Stimulated activated CD4-positive, alpha-beta T cell treated with anti-CD3 and anti-CD28 coated beads, Interleukin-2, amount 100 ng/mL, for 24 hours (primary cell): ENCODE measurements at regions not wholly inside any gene's neighbourhood (a gene's known extent, or its start where the extent isn't known, plus 50 kb on each side); places are given as distances from the start of the nearest gene placed in this dataset.
"Not testable (repeated sequence)": the region's sequence is repeated elsewhere in the genome, so short reads cannot be mapped to it uniquely, and the experiment has no call there.

ENCODE experiments used
- DNase-seq, 2 donors: peaks; one replicate each; pipeline ENCODE4 v3.0.0-alpha.2; 2020

GRCh38 chr9:39463696-39464095, 108.2 kb downstream of the SPATA31A1 start:
- DNase-seq, result not testable (repeated sequence)

- DNase-seq, result peak; percentile 72 to 75
Observed at GRCh38 chr9:39464122-39464777, 108.8 kb downstream of the SPATA31A1 start.

- DNase-seq, result not testable (repeated sequence)
Observed at GRCh38 chr9:39474499-39474898, 119.0 kb downstream of the SPATA31A1 start.

GRCh38 chr9:39483073-39483472, 127.6 kb downstream of the SPATA31A1 start:
- DNase-seq, result not testable (repeated sequence)

GRCh38 chr9:39483880-39484279, 128.4 kb downstream of the SPATA31A1 start:
- not testable (repeated sequence) for DNase-seq

DNA sequence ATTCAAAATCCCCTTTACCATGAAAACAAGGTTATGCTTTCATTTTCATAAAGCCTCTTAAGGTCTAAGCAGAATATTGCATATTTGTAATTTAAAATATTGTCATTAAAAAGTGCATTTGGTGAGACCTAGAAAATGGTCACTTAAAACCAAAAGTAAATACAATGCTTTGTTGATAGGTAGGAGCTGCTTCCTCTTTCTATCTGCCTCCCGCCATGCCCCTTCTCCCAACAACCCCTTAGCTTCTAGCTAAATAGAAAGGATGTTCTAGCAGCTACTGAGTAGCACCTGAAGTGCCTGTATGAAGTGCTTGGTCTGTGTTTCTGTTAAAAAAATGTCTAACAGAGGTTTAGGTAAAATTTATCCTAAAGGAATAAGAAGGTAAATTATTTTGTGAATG, 128.8 kb downstream of the SPATA31A1 start:
- not testable (repeated sequence) for DNase-seq

DNA sequence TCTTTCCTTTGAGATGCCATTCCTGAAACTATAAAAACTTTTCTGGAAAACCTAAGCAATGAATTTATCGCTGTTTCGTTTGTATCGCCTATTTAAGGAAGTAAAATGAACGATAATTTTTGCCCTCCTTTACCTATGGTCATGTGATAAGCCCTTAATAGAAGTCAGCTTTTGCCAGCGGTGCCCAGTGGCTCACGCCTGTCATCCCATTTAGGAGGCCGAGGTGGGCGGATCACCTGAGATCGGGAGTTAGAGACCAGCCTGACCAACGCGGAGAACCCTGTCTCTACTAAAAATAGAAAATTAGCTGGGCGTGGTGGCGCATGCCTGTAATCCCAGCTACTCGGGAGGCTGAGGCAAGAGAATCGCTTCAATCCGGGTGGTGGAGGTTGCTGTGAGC, 132.0 kb downstream of the SPATA31A1 start:
- not testable (repeated sequence) for DNase-seq

- DNase-seq, result not testable (repeated sequence)
Observed at GRCh38 chr9:39496248-39496647, 140.8 kb downstream of the SPATA31A1 start.

DNA sequence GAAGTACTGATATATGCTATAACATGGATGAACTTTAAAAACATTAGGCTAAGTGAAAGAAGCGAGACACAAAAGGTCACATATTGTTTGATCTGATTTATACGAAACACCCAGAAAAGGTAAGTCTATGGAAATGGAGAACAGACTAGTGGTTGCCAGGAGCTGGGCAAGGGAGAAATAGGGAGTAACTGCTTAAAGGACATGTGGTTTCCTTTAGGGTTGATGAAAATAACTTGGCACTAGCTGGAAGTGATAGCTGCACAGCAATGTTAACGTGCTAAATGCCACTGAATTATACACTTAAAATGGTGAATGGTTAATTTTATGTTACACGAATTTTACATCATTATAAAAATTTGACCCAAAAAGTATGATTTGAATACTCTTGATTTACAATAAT, 147.7 kb downstream of the SPATA31A1 start:
- not testable (repeated sequence) for DNase-seq

DNA sequence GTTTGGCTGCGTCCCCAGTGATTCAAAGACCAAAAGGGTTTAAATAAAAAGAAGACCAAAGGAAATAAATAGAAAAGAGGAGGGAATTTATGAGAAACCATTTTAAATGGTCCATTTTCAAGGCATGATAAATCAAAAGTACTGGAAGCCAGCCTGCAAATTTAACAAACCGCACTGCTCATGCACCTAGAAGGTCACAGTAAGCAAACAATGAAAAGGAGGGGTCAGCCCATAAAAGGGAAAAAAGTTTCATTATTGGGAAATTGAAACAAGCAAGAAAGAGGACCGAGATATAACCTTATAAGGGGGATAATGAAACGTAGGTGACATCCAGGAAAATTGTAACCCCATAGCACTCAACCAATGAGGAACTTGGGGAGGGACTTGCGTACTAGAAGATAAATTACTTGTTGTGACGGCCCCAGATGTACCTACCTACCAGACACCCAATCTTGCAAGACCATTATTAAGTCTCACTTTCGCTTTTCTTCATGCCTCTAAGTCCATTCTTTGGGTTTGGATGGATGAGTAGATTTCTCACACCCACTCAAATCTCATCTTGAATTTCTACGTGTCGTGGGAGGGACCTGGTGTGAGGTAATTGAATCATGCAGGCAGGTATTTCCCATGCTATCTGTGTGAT, 172.0 kb downstream of the SPATA31A1 start:
- DNase-seq, result not testable (repeated sequence)

DNA sequence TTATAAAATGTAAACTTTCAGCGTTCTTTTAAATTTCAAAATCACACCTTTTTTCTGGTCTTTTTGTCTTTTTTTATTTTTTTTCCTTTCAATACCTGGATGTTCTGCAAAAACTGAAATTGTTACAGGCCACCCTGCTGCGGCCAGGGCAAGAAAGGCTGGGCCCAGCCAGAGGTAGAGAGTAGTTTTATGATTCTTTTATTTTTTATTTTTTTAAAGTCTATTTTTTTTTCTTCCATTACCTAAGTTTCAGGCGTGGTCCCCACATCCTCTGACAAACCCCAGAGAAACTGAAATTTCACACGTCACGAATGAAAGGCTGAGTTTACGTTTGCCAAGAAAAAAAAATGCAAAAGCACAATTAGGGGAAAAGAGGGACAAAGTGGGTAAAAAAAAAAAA, 177.1 kb downstream of the SPATA31A1 start:
- DNase-seq, result not testable (repeated sequence)

DNA sequence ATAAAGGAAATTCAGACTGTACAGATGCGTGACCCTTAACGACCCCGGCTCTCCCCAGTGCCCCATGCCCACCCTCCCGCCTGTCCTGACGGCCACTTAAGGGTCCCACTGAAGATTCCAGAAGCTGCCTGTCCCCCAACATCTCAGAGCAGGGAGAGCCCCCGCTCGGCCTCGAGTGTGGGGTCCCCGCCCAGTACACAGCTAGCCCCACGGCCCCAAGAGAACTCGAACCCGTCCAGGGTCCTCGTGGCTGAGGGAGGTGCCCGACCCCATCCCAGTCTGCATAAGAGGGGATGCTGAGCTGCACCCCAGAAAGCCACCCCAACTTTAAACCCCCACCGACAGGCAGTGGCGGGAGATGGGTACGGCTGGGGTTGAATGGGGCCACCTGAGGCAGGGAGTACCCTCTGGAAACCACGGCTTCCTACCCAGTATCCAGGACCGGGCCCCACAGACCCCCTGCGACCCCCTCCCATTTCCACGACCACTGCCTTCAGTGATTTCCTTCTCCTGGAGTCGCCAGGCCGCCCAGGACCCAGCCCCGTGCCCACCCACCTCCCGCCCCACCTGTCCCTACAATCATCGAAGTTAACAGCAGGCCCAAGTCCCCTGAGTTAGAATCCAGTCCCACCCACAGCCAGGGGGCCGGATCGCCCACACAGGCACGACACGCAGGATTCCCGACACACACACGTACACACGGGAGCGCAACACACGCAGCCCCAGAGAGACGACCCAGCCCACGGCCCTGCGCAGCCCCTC, 177.7 kb downstream of the SPATA31A1 start:
- not testable (repeated sequence) for DNase-seq

- not testable (repeated sequence) for DNase-seq
Observed at GRCh38 chr9:39533763-39534548, 178.5 kb downstream of the SPATA31A1 start.

DNA sequence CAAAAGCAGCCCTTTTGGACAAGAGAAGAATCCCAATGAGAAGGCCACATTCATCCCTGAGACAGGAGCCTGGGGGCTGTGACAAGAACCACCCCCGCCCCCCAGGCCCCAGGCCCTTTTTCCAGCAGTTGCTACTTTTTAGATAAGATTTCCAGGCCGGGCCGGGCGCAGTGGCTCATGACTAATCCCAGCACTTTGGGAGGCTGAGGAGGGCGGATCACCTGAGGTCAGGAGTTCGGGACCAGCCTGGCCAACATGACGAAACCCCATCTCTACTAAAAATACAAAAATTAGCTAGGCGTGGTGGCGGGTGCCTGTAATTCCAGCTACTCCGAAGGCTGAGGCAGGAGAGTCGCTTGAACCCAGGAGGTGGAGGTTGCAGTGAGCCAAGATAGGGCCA, 179.4 kb downstream of the SPATA31A1 start:
- not testable (repeated sequence) for DNase-seq

- DNase-seq, result not testable (repeated sequence)
Observed at GRCh38 chr9:39542157-39542556, 186.7 kb downstream of the SPATA31A1 start.

DNA sequence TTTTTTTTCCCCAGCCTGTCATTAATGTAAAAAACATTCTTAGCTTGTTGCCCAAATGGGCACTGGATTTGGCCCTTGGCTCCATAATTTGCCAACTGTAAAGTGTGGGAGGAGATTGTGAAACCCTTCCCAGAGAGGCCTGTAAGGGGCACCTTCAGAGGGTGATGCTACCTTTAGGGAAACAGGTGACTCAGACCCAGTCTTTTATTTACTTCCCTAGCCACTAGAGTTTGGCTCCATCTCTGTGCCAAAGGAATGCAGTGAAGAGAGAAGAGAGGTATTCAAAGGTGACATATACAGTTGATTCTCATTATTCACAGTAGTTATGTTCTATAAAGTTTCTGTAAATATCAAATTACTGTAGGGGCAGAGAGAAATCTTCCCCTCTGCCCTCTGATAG, 189.6 kb downstream of the SPATA31A1 start:
- not testable (repeated sequence) for DNase-seq

DNA sequence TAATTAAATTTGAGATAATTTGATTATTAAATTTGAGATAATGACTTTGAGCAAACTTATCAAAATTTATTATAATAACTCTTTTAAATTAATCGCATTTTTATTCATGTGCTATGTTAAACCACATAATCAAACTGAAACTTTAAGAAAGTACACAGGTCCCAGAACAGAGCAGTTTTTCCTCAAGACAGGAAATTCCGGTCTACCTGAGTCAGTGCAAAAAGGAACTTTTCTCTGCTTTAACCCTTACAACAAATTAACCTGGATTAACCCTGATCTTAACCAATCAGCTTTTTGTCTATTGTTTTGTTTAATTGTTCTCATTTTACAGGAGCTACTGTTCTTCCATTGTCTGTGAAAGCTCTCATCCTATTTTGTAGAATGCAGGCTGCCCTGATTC, 195.1 kb downstream of the SPATA31A1 start:
- not testable (repeated sequence) for DNase-seq

- DNase-seq, result not testable (repeated sequence)
Observed at GRCh38 chr9:39551544-39551943, 196.1 kb downstream of the SPATA31A1 start.

GRCh38 chr9:39552242-39552881, 196.9 kb downstream of the SPATA31A1 start:
- not testable (repeated sequence) for DNase-seq

DNA sequence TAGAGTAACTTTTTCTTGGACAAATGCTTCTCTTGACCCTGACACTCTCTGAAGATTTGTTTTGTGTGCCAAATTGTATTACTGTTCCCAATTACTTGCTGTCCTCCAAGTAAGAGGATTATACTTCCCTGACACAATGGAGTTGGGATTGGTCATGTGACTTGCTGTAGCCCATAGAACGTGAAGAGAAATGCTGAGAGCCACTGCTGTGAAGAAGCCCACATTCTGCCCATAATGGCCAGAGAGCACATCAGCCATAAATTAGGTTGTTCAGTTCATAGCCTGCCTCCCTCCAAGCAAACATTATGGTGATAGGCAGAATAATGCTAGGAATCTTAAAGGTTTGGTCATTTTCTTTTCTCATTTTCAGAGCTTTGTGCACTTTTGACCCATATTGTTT, 198.9 kb downstream of the SPATA31A1 start:
- not testable (repeated sequence) for DNase-seq

- DNase-seq, result peak in 1 of 2 donors; percentile 15
Observed at GRCh38 chr9:39559384-39559783, 203.9 kb downstream of the SPATA31A1 start.

GRCh38 chr9:39566782-39567181, 211.3 kb downstream of the SPATA31A1 start:
- not testable (repeated sequence) for DNase-seq
